HG03025 (cell line): ENCODE measurements at regions not wholly inside any gene's neighbourhood (a gene's known extent, or its start where the extent isn't known, plus 50 kb on each side); places are given as distances from the start of the nearest gene placed in this dataset.
"Not testable (repeated sequence)": the region's sequence is repeated elsewhere in the genome, so short reads cannot be mapped to it uniquely, and the experiment has no call there.

Source experiments
- ATAC-seq: cut with Tn5 transposase; IDR thresholded peaks from one replicate; pipeline ENCODE4 v1.9.1; 2021; ENCODE audit warnings: mild to moderate bottlenecking, moderate library complexity; ENCODE audit not compliant: unreplicated experiment, low FRiP score

DNA sequence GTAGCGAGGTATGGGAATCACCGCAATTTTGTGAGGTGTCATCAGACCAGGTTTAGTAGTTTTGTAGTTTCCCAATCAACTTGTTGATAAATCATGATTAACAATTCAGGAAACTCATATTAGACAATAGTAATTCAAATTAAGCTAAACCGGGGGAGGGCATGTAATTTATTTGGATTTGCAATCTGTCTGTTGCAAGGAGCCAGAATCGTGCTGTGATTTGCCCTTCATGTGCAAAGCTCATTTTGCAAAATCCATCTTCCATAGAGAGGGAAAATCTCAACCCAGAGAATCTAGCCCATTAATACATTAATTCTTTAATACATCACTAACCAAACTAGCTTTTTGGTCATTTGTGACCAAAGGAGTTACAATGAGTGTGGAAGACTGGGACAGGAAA lies 164.7 kb upstream of the TRPM3 start:
- ATAC-seq = no peak

- ATAC-seq = peak; percentile 85
Measured at GRCh38 chr9:71285191-71285656, 163.8 kb upstream of the TRPM3 start.

DNA sequence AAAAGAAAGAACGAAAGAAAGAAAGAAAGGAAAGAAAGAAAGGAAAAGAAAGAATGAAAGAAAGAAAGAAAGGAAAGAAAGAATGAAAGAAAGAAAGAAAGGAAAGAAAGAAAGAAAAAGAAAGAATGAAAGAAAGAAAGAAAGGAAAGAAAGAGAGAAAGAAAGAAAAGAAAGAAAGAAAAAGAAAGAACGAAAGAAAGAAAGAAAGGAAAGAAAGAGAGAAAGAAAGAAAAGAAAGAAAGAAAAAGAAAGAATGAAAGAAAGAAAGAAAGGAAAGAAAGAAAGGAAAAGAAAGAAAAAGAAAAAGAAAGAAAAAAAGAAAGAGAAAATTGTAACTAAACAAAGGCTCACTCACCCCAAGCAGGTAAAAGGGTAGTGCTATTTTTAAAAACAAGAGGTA lies 160.7 kb upstream of the TRPM3 start:
- ATAC-seq = not testable (repeated sequence)

DNA sequence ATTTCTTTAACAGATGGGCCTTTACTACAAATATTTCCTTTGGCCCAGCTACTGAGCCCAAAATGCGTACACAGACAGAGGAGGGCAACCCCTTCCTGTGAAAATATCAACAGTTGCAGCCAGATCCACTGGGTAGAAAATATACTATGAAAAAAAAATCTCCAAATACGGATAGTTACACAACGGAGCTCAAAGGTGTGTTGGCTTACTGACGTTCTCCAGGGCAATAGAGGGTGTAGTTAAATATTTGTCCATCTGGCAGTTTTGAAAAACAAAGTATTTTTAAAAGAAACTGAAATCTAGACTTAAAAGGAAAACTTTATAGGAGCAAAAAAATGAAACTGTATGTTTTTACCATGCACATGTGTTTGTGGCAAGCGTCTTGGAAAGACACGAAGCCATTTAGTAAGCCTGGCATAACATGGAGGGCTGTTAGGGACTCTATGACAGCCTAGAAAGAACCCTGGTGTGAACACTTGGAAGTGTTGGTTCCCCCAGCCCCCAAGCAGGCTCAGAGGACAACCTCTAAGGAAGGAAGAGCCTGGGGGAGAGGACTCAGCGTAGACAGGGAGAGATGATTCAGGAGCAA lies 157.8 kb upstream of the TRPM3 start:
- ATAC-seq = no peak

DNA sequence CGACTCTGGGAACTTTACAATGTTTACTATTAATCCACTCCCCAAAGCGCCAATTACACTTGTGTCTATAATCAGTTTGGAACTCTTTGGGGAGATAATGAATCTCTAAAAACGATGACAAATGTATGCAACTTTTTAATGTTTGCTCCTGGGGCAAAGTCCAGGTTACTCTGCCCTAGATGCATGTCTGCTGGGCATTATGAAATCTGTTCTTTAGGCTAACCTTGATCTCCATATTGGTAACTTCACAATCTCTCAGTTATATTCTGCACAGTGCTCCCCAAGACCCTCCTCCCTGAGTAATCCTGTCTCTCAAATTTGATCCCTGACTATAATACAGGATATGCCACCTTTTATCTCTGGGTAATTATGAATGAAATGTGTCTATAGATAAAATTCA lies 152.2 kb upstream of the TRPM3 start:
- ATAC-seq = no peak

- no peak for ATAC-seq
Measured at GRCh38 chr9:71271602-71272001, 150.2 kb upstream of the TRPM3 start.

- ATAC-seq = no peak
Measured at GRCh38 chr9:71270554-71270953, 149.1 kb upstream of the TRPM3 start.

GRCh38 chr9:71269859-71270258 lies 148.4 kb upstream of the TRPM3 start:
- ATAC-seq = no peak

- no peak for ATAC-seq
Measured at GRCh38 chr9:71268871-71269635, 147.6 kb upstream of the TRPM3 start.

GRCh38 chr9:71263451-71263850 lies 142.0 kb upstream of the TRPM3 start:
- no peak for ATAC-seq

DNA sequence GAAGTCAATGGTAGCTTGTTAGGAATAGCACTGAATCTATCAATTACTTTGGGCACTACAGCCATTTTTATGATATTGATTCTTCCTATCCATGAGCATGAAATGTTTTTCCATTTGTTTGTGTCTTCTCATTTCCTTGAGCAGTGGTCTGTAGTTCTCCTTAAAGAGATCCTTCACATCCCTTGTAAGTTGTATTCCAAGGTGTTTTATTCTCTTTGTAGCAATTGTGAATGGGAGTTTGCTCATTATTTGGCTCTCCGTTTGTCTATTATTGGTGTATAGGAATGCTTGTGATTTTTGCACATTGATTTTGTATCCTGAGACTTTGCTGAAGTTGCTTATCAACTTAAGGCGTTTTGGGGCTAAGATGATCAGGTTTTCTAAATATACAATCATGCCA lies 139.0 kb upstream of the TRPM3 start:
- not testable (repeated sequence) for ATAC-seq

DNA sequence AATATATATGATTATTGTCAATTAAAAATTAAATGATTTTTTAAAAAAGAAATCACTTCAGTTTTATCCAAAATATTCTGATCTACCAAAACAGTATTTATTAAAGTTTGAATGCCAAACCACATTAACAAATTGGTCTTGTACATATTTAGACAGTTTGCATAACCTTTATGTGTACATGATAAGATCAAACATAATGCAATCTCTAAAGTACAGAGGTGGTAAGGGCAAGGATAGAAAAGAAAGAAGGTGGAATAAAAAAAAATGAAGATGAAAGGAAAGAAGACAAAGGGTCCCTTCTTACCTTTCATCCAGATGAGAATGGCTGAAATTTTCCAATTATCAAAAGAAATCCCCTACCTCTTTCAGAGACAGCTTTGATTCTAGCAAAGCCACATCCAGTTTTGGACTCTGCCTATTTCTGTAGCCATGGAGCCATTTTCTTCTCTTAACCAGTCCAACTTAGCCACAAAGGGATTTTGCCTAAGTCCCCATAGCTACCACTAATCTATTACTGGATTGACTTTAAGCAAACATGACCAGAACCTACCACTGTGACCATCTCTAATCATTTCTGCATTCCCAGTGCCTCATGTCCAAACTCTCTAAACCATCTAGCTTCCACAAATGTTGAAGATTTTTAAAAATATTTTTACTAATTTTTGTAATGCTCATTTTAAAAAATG lies 133.3 kb upstream of the TRPM3 start:
- no peak for ATAC-seq

- no peak for ATAC-seq
Measured at GRCh38 chr9:71253011-71253410, 131.6 kb upstream of the TRPM3 start.

DNA sequence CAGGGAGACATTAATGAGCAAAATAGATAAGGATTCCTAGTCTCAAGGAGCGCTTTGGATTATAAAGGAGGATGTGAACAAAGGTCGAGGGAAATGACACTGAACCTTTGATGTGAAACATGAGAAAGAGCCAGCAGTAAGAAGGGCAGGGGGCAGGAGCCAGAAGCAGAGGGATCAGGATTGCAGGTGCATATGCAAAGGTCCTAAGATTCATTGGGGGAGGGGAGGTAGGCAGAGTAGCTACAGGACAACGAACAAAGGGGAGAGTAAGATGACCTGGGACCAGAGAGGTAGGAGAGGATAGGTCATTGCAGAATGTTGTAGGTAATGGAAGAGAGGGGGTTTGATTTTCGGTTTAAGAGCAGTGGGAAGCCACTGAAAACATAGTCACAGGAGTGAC lies 129.2 kb upstream of the TRPM3 start:
- no peak for ATAC-seq

DNA sequence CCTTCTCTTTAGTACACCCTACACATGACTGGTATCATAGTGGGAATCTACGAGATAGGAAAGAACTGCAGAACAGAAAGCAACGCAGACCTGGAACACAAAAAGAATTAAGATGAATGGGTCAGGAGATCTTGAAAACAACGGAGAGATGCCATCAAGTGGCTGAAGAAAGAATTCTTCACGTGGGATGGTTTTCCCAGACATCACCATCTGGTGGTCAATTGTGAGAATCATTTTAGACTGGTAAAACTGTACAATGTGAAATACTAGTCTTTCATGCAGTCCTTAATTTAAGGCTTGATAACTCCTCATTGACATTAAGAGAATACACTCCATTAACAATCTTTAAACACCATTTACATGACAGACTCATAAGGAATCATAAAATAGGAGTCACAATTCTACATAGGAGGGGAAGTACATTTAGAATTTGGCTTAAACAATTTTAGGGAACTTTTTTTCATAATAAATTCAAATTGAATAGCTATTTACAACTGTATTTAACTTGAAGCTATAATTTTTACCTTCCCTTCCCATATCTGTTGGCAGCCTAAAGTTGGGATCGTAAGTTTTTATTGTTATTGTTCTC lies 128.4 kb upstream of the TRPM3 start:
- ATAC-seq = peak; percentile 78

DNA sequence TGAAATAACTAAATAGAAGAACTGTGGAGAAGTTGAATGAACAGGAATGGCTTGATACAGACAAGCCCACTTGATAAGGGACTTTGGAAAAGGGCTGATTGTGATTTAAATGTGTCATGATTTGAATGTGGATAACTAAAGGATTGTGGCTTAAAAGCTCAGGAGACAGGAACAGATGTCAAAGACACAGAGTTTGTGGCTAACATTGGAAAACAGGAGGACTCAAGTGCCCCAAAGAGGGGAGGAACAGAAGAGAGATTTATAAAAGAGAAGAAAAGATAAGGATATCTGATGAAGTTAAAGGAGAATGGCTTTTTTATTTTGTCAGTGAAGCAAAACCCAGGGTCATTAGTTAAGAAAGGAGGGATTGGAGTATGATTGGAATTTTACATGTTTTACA lies 124.2 kb upstream of the TRPM3 start:
- no peak for ATAC-seq

- no peak for ATAC-seq
Measured at GRCh38 chr9:71243951-71244350, 122.5 kb upstream of the TRPM3 start.

GRCh38 chr9:71242081-71242480 lies 120.7 kb upstream of the TRPM3 start:
- ATAC-seq = no peak

GRCh38 chr9:71237051-71237450 lies 115.6 kb upstream of the TRPM3 start:
- no peak for ATAC-seq

- no peak for ATAC-seq
Measured at GRCh38 chr9:71233646-71234045, 112.2 kb upstream of the TRPM3 start.

DNA sequence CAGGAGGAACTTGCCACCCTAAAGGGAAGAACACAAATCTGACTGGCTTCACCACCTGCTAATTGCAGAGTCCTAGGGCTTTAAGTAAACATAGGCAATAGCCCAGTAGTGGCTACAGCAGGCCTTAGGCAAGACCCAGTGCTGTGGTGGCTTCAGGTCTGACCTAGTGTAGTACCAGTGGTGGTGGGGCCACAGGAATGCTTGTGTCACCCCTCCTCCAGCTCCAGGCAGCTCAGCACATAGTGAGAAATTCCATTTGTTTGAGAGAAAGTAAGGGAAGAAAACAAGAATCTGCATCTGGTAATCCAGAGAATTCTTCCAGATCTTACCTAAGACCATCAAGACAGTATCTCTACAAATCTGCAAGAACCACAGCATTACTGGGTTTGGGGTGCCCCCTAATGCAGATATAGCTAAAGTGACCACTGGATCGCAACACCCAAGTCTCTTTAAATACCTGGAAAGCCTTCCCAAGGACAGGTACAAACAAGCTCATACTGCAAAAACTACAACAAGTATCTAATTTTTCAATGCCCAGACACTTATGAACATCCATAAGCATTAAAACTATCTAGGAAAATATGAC lies 102.6 kb upstream of the TRPM3 start:
- no peak for ATAC-seq
